ENCODE measurements at regions not wholly inside any gene's neighbourhood (a gene's known extent, or its start where the extent isn't known, plus 50 kb on each side); places are given as distances from the start of the nearest gene placed in this dataset.

GRCh38 chr12:65647074-65647473, 177.2 kb upstream of the HMGA2 start:
- H3K9me3 ChIP-seq (ENCODE audit: control insufficient read depth, low read length), result no peaks in the 10 kb centered on the region
- no peaks in the 10 kb centered on the region for H3K27me3 ChIP-seq (ENCODE audit: control insufficient read depth in 1 of 2, insufficient read depth in 2 of 2, low read length in 1 of 2)
- no peak overlapping the region for H3K4me3 ChIP-seq (ENCODE audit: low read length in 2 of 2)
- ATAC-seq (ENCODE audit: low FRiP score) (no peak), DNase-seq (no peak)
- intact Hi-C loops (cut with DNase I), result no loop called here
- WGBS, 2 donors, result 96 to 97% methylated on average over 9 of the region's 9 CpGs
- H3K27ac ChIP-seq (ENCODE audit: low read depth in 1 of 2, low read length in 2 of 2), result no peak overlapping the region
- no peaks in the 10 kb centered on the region for H3K36me3 ChIP-seq (ENCODE audit: control insufficient read depth in 1 of 2, insufficient read depth in 2 of 2, low read length in 1 of 2)
- no peaks in the 10 kb centered on the region for H3K4me1 ChIP-seq (ENCODE audit: control insufficient read depth in 1 of 2, insufficient read depth in 2 of 2, low read length in 2 of 2)

- no peak for DNase-seq
- WGBS, 2 donors, result 34 to 35% methylated on average over 2 of the region's 2 CpGs
- Histone ChIP-seq H3K4me3 (ENCODE audit: low read length in 2 of 2) (no peak overlapping the region), H3K9me3 (ENCODE audit: control insufficient read depth, low read length) (no peaks in the 10 kb centered on the region), H3K36me3 (ENCODE audit: control insufficient read depth in 1 of 2, insufficient read depth in 2 of 2, low read length in 1 of 2) (no peaks in the 10 kb centered on the region), H3K4me1 (ENCODE audit: control insufficient read depth in 1 of 2, insufficient read depth in 2 of 2, low read length in 2 of 2) (no peaks in the 10 kb centered on the region), H3K27me3 (ENCODE audit: control insufficient read depth in 1 of 2, insufficient read depth in 2 of 2, low read length in 1 of 2) (no peaks in the 10 kb centered on the region), H3K27ac (ENCODE audit: low read depth in 1 of 2, low read length in 2 of 2) (no peak overlapping the region)
- intact Hi-C loops (cut with DNase I), result no loop called here
- ATAC-seq (ENCODE audit: low FRiP score), result no peak
These were observed 175.8 kb upstream of the HMGA2 start for GRCh38 chr12:65648461-65648860.

- ATAC-seq (ENCODE audit: low FRiP score), result peak; percentile 66
- H3K4me3 ChIP-seq (ENCODE audit: low read length in 2 of 2), result no peak overlapping the region
- no peaks in the 10 kb centered on the region for H3K9me3 ChIP-seq (ENCODE audit: control insufficient read depth, low read length)
- intact Hi-C loops (cut with DNase I), result no loop called here
- H3K4me1 ChIP-seq (ENCODE audit: control insufficient read depth in 1 of 2, insufficient read depth in 2 of 2, low read length in 2 of 2), result no peaks in the 10 kb centered on the region
- no peaks in the 10 kb centered on the region for H3K27me3 ChIP-seq (ENCODE audit: control insufficient read depth in 1 of 2, insufficient read depth in 2 of 2, low read length in 1 of 2)
- H3K36me3 ChIP-seq (ENCODE audit: control insufficient read depth in 1 of 2, insufficient read depth in 2 of 2, low read length in 1 of 2), result no peaks in the 10 kb centered on the region
- no peak for DNase-seq
- no peak overlapping the region for H3K27ac ChIP-seq (ENCODE audit: low read depth in 1 of 2, low read length in 2 of 2)
- WGBS, 2 donors, result 16% methylated on average over 3 of the region's 3 CpGs
These were observed 175.2 kb upstream of the HMGA2 start for GRCh38 chr12:65649126-65649525.

- Histone ChIP-seq H3K27ac (ENCODE audit: low read depth in 1 of 2, low read length in 2 of 2) (no peak overlapping the region), H3K9me3 (ENCODE audit: control insufficient read depth, low read length) (no peaks in the 10 kb centered on the region), H3K4me1 (ENCODE audit: control insufficient read depth in 1 of 2, insufficient read depth in 2 of 2, low read length in 2 of 2) (no peaks in the 10 kb centered on the region), H3K36me3 (ENCODE audit: control insufficient read depth in 1 of 2, insufficient read depth in 2 of 2, low read length in 1 of 2) (no peaks in the 10 kb centered on the region), H3K27me3 (ENCODE audit: control insufficient read depth in 1 of 2, insufficient read depth in 2 of 2, low read length in 1 of 2) (no peaks in the 10 kb centered on the region), H3K4me3 (ENCODE audit: low read length in 2 of 2) (no peak overlapping the region)
- ATAC-seq (ENCODE audit: low FRiP score) (no peak), DNase-seq (no peak)
- intact Hi-C loops (cut with DNase I), result no loop called here
- WGBS, 2 donors, result 97 to 99% methylated on average over 3 of the region's 3 CpGs
These were observed 173.2 kb upstream of the HMGA2 start for GRCh38 chr12:65651060-65651459.

- intact Hi-C loops (cut with DNase I), result no loop called here
- Histone ChIP-seq H3K4me3 (ENCODE audit: low read length in 2 of 2) (no peak overlapping the region), H3K27me3 (ENCODE audit: control insufficient read depth in 1 of 2, insufficient read depth in 2 of 2, low read length in 1 of 2) (no peaks in the 10 kb centered on the region), H3K4me1 (ENCODE audit: control insufficient read depth in 1 of 2, insufficient read depth in 2 of 2, low read length in 2 of 2) (no peaks in the 10 kb centered on the region), H3K9me3 (ENCODE audit: control insufficient read depth, low read length) (no peaks in the 10 kb centered on the region), H3K36me3 (ENCODE audit: control insufficient read depth in 1 of 2, insufficient read depth in 2 of 2, low read length in 1 of 2) (no peaks in the 10 kb centered on the region), H3K27ac (ENCODE audit: low read depth in 1 of 2, low read length in 2 of 2) (no peak overlapping the region)
- ATAC-seq (ENCODE audit: low FRiP score), result no peak
- WGBS, 2 donors, result 92 to 94% methylated on average over 2 of the region's 2 CpGs
- DNase-seq, result no peak
These were observed 171.0 kb upstream of the HMGA2 start for GRCh38 chr12:65653321-65653720.

GRCh38 chr12:65653946-65654629, 170.2 kb upstream of the HMGA2 start:
- whole genome bisulfite sequencing, 2 donors, result 82 to 85% methylated on average over 8 of the region's 8 CpGs
- no peak for DNase-seq

GRCh38 chr12:65655074-65655493, 169.2 kb upstream of the HMGA2 start:
- WGBS, 2 donors, result 89 to 92% methylated on average over 7 of the region's 7 CpGs
- Histone ChIP-seq H3K4me3 (ENCODE audit: low read length in 2 of 2) (no peak overlapping the region), H3K27me3 (ENCODE audit: control insufficient read depth in 1 of 2, insufficient read depth in 2 of 2, low read length in 1 of 2) (no peaks in the 10 kb centered on the region), H3K9me3 (ENCODE audit: control insufficient read depth, low read length) (no peaks in the 10 kb centered on the region), H3K27ac (ENCODE audit: low read depth in 1 of 2, low read length in 2 of 2) (no peak overlapping the region), H3K4me1 (ENCODE audit: control insufficient read depth in 1 of 2, insufficient read depth in 2 of 2, low read length in 2 of 2) (no peaks in the 10 kb centered on the region), H3K36me3 (ENCODE audit: control insufficient read depth in 1 of 2, insufficient read depth in 2 of 2, low read length in 1 of 2) (no peaks in the 10 kb centered on the region)
- DNase-seq (no peak), ATAC-seq (ENCODE audit: low FRiP score) (no peak)
- intact Hi-C loops (cut with DNase I), result no loop called here

More at GRCh38 chr12:65653946-65654629, 170.2 kb upstream of the HMGA2 start:
- no peaks in the 10 kb centered on the region for H3K27me3 ChIP-seq (ENCODE audit: control insufficient read depth in 1 of 2, insufficient read depth in 2 of 2, low read length in 1 of 2)
- H3K9me3 ChIP-seq (ENCODE audit: control insufficient read depth, low read length), result no peaks in the 10 kb centered on the region
- no peak overlapping the region for H3K4me3 ChIP-seq (ENCODE audit: low read length in 2 of 2)
- H3K27ac ChIP-seq (ENCODE audit: low read depth in 1 of 2, low read length in 2 of 2), result no peak overlapping the region
- intact Hi-C loops (cut with DNase I), result no loop called here
- no peak for ATAC-seq (ENCODE audit: low FRiP score)
- H3K36me3 ChIP-seq (ENCODE audit: control insufficient read depth in 1 of 2, insufficient read depth in 2 of 2, low read length in 1 of 2), result no peaks in the 10 kb centered on the region
- no peaks in the 10 kb centered on the region for H3K4me1 ChIP-seq (ENCODE audit: control insufficient read depth in 1 of 2, insufficient read depth in 2 of 2, low read length in 2 of 2)

- Histone ChIP-seq H3K27me3 (ENCODE audit: control insufficient read depth in 1 of 2, insufficient read depth in 2 of 2, low read length in 1 of 2) (no peaks in the 10 kb centered on the region), H3K27ac (ENCODE audit: low read depth in 1 of 2, low read length in 2 of 2) (no peak overlapping the region), H3K4me3 (ENCODE audit: low read length in 2 of 2) (no peak overlapping the region), H3K36me3 (ENCODE audit: control insufficient read depth in 1 of 2, insufficient read depth in 2 of 2, low read length in 1 of 2) (no peaks in the 10 kb centered on the region), H3K4me1 (ENCODE audit: control insufficient read depth in 1 of 2, insufficient read depth in 2 of 2, low read length in 2 of 2) (no peaks in the 10 kb centered on the region), H3K9me3 (ENCODE audit: control insufficient read depth, low read length) (no peaks in the 10 kb centered on the region)
- intact Hi-C loops (cut with DNase I), result no loop called here
- no peak for DNase-seq
- WGBS, 2 donors, result 96% methylated on average over 2 of the region's 2 CpGs
- ATAC-seq (ENCODE audit: low FRiP score), result no peak
These were observed 168.0 kb upstream of the HMGA2 start for GRCh38 chr12:65656156-65656882.

- Histone ChIP-seq H3K4me3 (ENCODE audit: low read length in 2 of 2) (no peak overlapping the region), H3K4me1 (ENCODE audit: control insufficient read depth in 1 of 2, insufficient read depth in 2 of 2, low read length in 2 of 2) (no peaks in the 10 kb centered on the region), H3K27ac (ENCODE audit: low read depth in 1 of 2, low read length in 2 of 2) (no peak overlapping the region), H3K36me3 (ENCODE audit: control insufficient read depth in 1 of 2, insufficient read depth in 2 of 2, low read length in 1 of 2) (no peaks in the 10 kb centered on the region), H3K27me3 (ENCODE audit: control insufficient read depth in 1 of 2, insufficient read depth in 2 of 2, low read length in 1 of 2) (no peaks in the 10 kb centered on the region), H3K9me3 (ENCODE audit: control insufficient read depth, low read length) (no peaks in the 10 kb centered on the region)
- intact Hi-C loops (cut with DNase I), result no loop called here
- 70 to 74% methylated on average over 3 of the region's 3 CpGs for WGBS, 2 donors
- ATAC-seq (ENCODE audit: low FRiP score) (no peak), DNase-seq (no peak)
These were observed 167.4 kb upstream of the HMGA2 start for GRCh38 chr12:65656891-65657351.
